Panc1 (cell line): ENCODE measurements at regions not wholly inside any gene's neighbourhood (a gene's known extent, or its start where the extent isn't known, plus 50 kb on each side); places are given as distances from the start of the nearest gene placed in this dataset.

ENCODE experiments used
- ATAC-seq: fragments of 200-7000 bp; cut with Tn5 transposase; 2 replicates; pipeline ENCODE4 v1.9.1; 2020; ENCODE audit warnings: mild to moderate bottlenecking, moderate library complexity
- BruUV-seq: library from RNA; stranded (reverse); fragments of 400-500 nt; replicated peaks from 2 replicates; lab custom pipeline; 2021; lab: Mats Ljungman, UMichigan
- CTCF ChIA-PET: fragments of 300-600 bp; sonication (Branson Sonifier 250); formaldehyde crosslinking; loops from one replicate; lab custom pipeline; 2022; ENCODE audit warnings: antibody characterized with exemption; lab: Charles Lee
- POLR2A ChIA-PET: fragments of 300-600 bp; sonication (Branson Sonifier 250); formaldehyde crosslinking; loops from one replicate; lab custom pipeline; 2022; ENCODE audit warnings: antibody characterized with exemption; lab: Charles Lee
- DNase-seq: peaks from one replicate; pipeline ENCODE4 v3.0.0-alpha.2; 2010; ENCODE audit warnings: low read depth, low spot score
- H3K27ac ChIP-seq: 2 replicates; pipeline ENCODE4 v1.5.1; 2011; ENCODE audit warnings: mild to moderate bottlenecking, low read length, inconsistent platforms
- H3K27me3 ChIP-seq: fragments of 200-500 bp; sonication (Bioruptor generic); 2 replicates; pipeline ENCODE4 v1.6.0; 2014; ENCODE audit warnings: low read length, inconsistent platforms; ENCODE audit not compliant: control insufficient read depth, insufficient read depth
- H3K36me3 ChIP-seq: fragments of 200-500 bp; sonication (Bioruptor generic); 2 replicates; pipeline ENCODE4 v1.5.1; 2014; ENCODE audit warnings: inconsistent platforms, mild to moderate bottlenecking, low read length, moderate library complexity; ENCODE audit not compliant: control insufficient read depth, insufficient read depth
- H3K4me1 ChIP-seq: 2 replicates; pipeline ENCODE4 v1.5.1; 2011; ENCODE audit warnings: inconsistent platforms, mild to moderate bottlenecking, low read length, moderate library complexity; ENCODE audit not compliant: control insufficient read depth, insufficient read depth
- H3K4me3 ChIP-seq, 2 experiments: 2 replicates each; pipeline ENCODE4 v1.5.1; 2011 to 2012; ENCODE audit warnings: low read depth in 2 of 2, low read length in 2 of 2, mild to moderate bottlenecking in 2 of 2, inconsistent platforms in 1 of 2, moderate library complexity in 1 of 2
- H3K9me3 ChIP-seq: fragments of 200-500 bp; sonication (Bioruptor generic); 2 replicates; pipeline ENCODE4 v1.5.1; 2014; ENCODE audit warnings: low read depth, mild to moderate bottlenecking, inconsistent platforms, low read length, moderate library complexity; ENCODE audit not compliant: control insufficient read depth, insufficient read depth
- CTCF ChIP-seq: fragments of 450-650 bp; IDR thresholded peaks from 2 replicates; pipeline ENCODE4 v1.5.1; 2017; ENCODE audit warnings: mild to moderate bottlenecking
- POLR2AphosphoS5 ChIP-seq: IDR thresholded peaks from 2 replicates; pipeline ENCODE4 v1.6.1; 2012; ENCODE audit warnings: mild to moderate bottlenecking, low read depth, low read length, moderate library complexity
- REST ChIP-seq, 2 experiments: IDR thresholded peaks; 2 replicates each; pipeline ENCODE4 v1.6.1; 2011 to 2012; ENCODE audit warnings: low read depth in 2 of 2, control low read depth in 1 of 2, low read length in 1 of 2, mild to moderate bottlenecking in 1 of 2, moderate library complexity in 1 of 2; ENCODE audit not compliant: insufficient read depth in 1 of 2
- SIN3A ChIP-seq: IDR thresholded peaks from 2 replicates; pipeline ENCODE4 v1.6.1; 2012; ENCODE audit warnings: low read depth, mild to moderate bottlenecking, low read length, moderate library complexity, borderline replicate concordance; ENCODE audit not compliant: insufficient read depth
- TCF7L2 ChIP-seq: IDR thresholded peaks from 2 replicates; pipeline ENCODE4 v1.6.1; 2011; ENCODE audit warnings: mild to moderate bottlenecking, low read depth, low read length, inconsistent platforms
- in situ Hi-C: cut with HindIII; loops from 2 replicates; pipeline ENCODE4 v1.10.0; 2016; ENCODE audit warnings: low sequenced_read_pairs, low pct_unique_long_range_greater_than_20kb
- intact Hi-C: fragments of 100-400 bp; cut with micrococcal nuclease; formaldehyde crosslinking; loops from one replicate; pipeline ENCODE4 v1.10.0; 2022; ENCODE audit not compliant: unreplicated experiment

GRCh38 chr1:221509575-221510355 is 232.1 kb downstream of the DUSP10 start:
- no peak for DNase-seq
- Histone ChIP-seq H3K4me1 (no peaks in the 10 kb centered on the region), H3K4me3 (no peak overlapping the region), H3K27ac (no peak overlapping the region), H3K36me3 (no peaks in the 10 kb centered on the region), H3K9me3 (no peaks in the 10 kb centered on the region; the same call in 1 of the 2 replicates), H3K27me3 (no peaks in the 10 kb centered on the region)
- in situ Hi-C loops: no loop called here
- TF ChIP-seq TCF7L2 (no peak), SIN3A (no peak), CTCF (no peak), POLR2AphosphoS5 (no peak), REST (IDR thresholded peaks at IDR 0.05; ENCODE audit: insufficient read depth in 1 of 2, low read depth in 2 of 2, low read length in 1 of 2) (no peak)
- ATAC-seq: no peak
- ChIA-PET CTCF (no interaction called here), POLR2A (no interaction called here)
- BruUV-seq: no TSS peak
- intact Hi-C loops: loop anchor here (2.0 kb wide), 1 partner anchor 37 kb away; no protein-coding TSS in a partner anchor

- Histone ChIP-seq H3K36me3 (no peaks in the 10 kb centered on the region), H3K4me3 (no peak overlapping the region), H3K27me3 (no peaks in the 10 kb centered on the region), H3K4me1 (no peaks in the 10 kb centered on the region), H3K27ac (no peak overlapping the region), H3K9me3 (no peaks in the 10 kb centered on the region; the same call in 1 of the 2 replicates)
- no peak for DNase-seq
- TF ChIP-seq SIN3A (no peak), POLR2AphosphoS5 (no peak), REST (IDR thresholded peaks at IDR 0.05; ENCODE audit: insufficient read depth in 1 of 2, low read depth in 2 of 2, low read length in 1 of 2) (no peak), TCF7L2 (no peak), CTCF (no peak)
- intact Hi-C loops: no loop called here
- CTCF ChIA-PET: no interaction called here
- ATAC-seq: no peak
- POLR2A ChIA-PET: no interaction called here
- in situ Hi-C loops: no loop called here
- no TSS peak for BruUV-seq
Measured at GRCh38 chr1:221510793-221511503, 230.9 kb downstream of the DUSP10 start.
